ENCODE measurements at regions not wholly inside any gene's neighbourhood (a gene's known extent, or its start where the extent isn't known, plus 50 kb on each side); places are given as distances from the start of the nearest gene placed in this dataset.

DNA sequence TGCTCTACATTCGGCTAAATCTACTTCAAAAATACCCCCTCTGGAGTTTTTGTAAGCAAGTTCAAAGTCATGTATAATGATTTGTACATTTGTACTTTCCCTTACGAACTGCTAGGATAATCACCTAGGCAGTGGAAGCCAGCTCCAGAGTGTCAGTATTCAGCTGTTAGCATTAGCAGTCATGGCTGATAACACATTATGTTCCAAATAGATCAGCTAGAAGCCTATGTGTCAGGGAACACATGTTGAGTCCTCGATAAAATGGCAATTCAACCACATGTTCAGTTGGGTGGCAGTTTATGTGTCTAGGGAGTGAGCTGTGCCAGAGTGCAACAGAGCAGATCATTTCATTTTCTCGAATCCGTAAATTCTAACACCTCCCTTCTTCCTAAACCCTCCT is 65.8 kb upstream of the KRTAP11-1 start:
- peak in 3 of 6 donors; percentile 22 to 93 (median 35) for DNase-seq (ENCODE audit: low read depth in 4 of 6, low spot score in 6 of 6)
- no peaks in the 10 kb centered on the region for H3K27me3 ChIP-seq (ENCODE audit: control insufficient read depth, insufficient read depth, low read length)
- 100% methylated on average over 1 of the region's 5 CpGs for WGBS (ENCODE audit: insufficient coverage)
- no peaks in the 10 kb centered on the region for H3K36me3 ChIP-seq (ENCODE audit: control insufficient read depth, insufficient read depth, low read length)
- no peak overlapping the region for H3K4me3 ChIP-seq (ENCODE audit: low read depth, low read length)
- no peaks in the 10 kb centered on the region for H3K4me1 ChIP-seq (ENCODE audit: control insufficient read depth, insufficient read depth, low read length)
- H3K27ac ChIP-seq (ENCODE audit: low read depth, low read length) = no peak overlapping the region
- H3K9me3 ChIP-seq (ENCODE audit: control insufficient read depth, insufficient read depth, low read length) = no peaks in the 10 kb centered on the region

DNA sequence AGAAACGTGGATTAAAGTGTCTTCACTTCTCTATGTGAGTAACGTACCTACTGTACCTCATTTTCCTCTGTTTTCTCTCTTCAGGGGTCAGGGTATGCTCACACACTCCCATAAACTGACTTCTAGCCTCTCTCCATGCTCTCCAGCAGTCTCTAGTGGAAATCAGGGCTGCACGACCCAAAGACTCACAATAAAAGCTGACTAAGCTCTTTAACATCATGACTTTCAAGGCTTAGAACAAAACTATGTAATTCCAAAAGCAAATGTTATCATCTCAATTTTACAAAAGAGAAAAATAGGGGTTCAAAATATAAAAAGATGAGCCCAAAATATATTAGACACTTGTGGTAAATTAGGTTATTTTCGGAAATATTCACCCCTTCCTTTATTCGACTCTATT is 62.5 kb upstream of the KRTAP11-1 start:
- H3K9me3 ChIP-seq (ENCODE audit: control insufficient read depth, insufficient read depth, low read length) = no peaks in the 10 kb centered on the region
- 40% methylated on average over 1 of the region's 5 CpGs for WGBS (ENCODE audit: insufficient coverage)

DNA sequence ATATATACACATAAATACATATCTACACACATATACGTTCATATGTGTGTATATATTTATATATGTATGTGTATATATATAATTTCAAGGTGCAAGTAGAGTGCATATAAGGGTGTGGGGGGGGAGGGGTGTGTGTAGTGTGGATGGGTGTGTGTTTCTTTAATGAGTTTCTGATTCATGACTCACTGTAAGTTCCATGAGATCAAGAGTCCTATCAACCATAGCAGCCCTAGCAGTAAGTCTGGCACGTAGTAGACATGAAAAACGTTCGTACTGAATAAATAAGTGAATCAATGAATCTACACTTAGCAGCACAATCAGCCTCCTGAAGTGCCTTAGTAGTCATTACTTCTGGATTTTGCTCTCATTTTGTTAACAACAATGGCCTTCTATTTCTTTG is 61.9 kb upstream of the KRTAP11-1 start:
- WGBS (ENCODE audit: insufficient coverage) = 93% methylated on average over 3 of the region's 4 CpGs
- no peaks in the 10 kb centered on the region for H3K4me1 ChIP-seq (ENCODE audit: control insufficient read depth, insufficient read depth, low read length)
- H3K4me3 ChIP-seq (ENCODE audit: low read depth, low read length) = no peak overlapping the region
- no peaks in the 10 kb centered on the region for H3K9me3 ChIP-seq (ENCODE audit: control insufficient read depth, insufficient read depth, low read length)
- H3K27ac ChIP-seq (ENCODE audit: low read depth, low read length) = no peak overlapping the region
- H3K27me3 ChIP-seq (ENCODE audit: control insufficient read depth, insufficient read depth, low read length) = no peaks in the 10 kb centered on the region
- DNase-seq (ENCODE audit: low read depth in 4 of 6, low spot score in 6 of 6) = no peak
- no peaks in the 10 kb centered on the region for H3K36me3 ChIP-seq (ENCODE audit: control insufficient read depth, insufficient read depth, low read length)

More for the DNA sequence above, 62.5 kb upstream of the KRTAP11-1 start:
- Histone ChIP-seq H3K27ac (ENCODE audit: low read depth, low read length) (no peak overlapping the region), H3K4me3 (ENCODE audit: low read depth, low read length) (no peak overlapping the region), H3K4me1 (ENCODE audit: control insufficient read depth, insufficient read depth, low read length) (no peaks in the 10 kb centered on the region), H3K27me3 (ENCODE audit: control insufficient read depth, insufficient read depth, low read length) (no peaks in the 10 kb centered on the region), H3K36me3 (ENCODE audit: control insufficient read depth, insufficient read depth, low read length) (no peaks in the 10 kb centered on the region)
- DNase-seq (ENCODE audit: low read depth in 4 of 6, low spot score in 6 of 6) = no peak

DNA sequence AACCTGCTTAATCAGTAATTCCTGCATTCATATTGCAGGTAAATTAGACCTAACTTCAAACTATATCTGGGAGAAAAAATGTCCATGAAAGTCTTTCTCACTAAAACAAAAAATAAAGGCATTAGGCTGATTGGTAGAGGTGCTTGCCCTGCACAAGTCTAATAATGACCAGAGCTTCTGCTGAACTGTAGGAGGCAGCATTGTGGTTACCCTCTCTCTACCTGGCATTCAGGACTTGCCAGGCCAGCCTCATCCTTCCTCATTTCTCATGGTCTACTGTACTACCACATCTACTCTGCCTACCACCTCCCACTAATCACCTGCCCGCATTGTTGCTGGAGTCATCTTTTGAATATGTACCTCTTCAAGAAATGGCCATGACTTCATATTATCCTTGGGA is 60.8 kb upstream of the KRTAP11-1 start:
- no peaks in the 10 kb centered on the region for H3K27me3 ChIP-seq (ENCODE audit: control insufficient read depth, insufficient read depth, low read length)
- no peaks in the 10 kb centered on the region for H3K9me3 ChIP-seq (ENCODE audit: control insufficient read depth, insufficient read depth, low read length)
- 100% methylated on average over 1 of the region's 1 CpG for WGBS (ENCODE audit: insufficient coverage)
- DNase-seq (ENCODE audit: low read depth in 4 of 6, low spot score in 6 of 6) = no peak
- H3K36me3 ChIP-seq (ENCODE audit: control insufficient read depth, insufficient read depth, low read length) = no peaks in the 10 kb centered on the region
- H3K4me1 ChIP-seq (ENCODE audit: control insufficient read depth, insufficient read depth, low read length) = no peaks in the 10 kb centered on the region
- no peak overlapping the region for H3K27ac ChIP-seq (ENCODE audit: low read depth, low read length)
- H3K4me3 ChIP-seq (ENCODE audit: low read depth, low read length) = no peak overlapping the region

DNA sequence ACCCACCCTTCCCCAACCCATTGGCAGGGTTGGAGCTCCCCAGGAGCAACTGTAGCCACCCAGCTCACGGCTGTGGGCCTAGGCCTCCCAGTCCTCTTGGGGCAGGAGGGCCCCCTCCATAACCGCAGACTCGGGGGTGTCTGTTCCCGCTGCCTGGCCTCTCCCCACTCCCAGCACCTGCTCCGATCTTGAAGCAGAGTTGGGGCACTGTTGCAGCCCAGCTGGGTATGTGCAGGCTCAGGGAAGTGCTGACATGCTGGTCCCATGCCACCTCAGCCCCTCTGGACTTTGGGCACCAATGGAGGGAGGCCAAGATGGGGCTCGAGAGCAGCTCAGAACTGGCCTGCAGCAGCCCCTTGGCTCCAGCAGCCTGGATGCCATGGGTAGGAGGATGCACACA is 54.8 kb upstream of the KRTAP11-1 start:
- Histone ChIP-seq H3K4me1 (ENCODE audit: control insufficient read depth, insufficient read depth, low read length) (no peaks in the 10 kb centered on the region), H3K27me3 (ENCODE audit: control insufficient read depth, insufficient read depth, low read length) (no peaks in the 10 kb centered on the region), H3K36me3 (ENCODE audit: control insufficient read depth, insufficient read depth, low read length) (no peaks in the 10 kb centered on the region), H3K27ac (ENCODE audit: low read depth, low read length) (no peak overlapping the region), H3K9me3 (ENCODE audit: control insufficient read depth, insufficient read depth, low read length) (no peaks in the 10 kb centered on the region), H3K4me3 (ENCODE audit: low read depth, low read length) (no peak overlapping the region)
- no peak for DNase-seq (ENCODE audit: low read depth in 4 of 6, low spot score in 6 of 6)
- WGBS (ENCODE audit: insufficient coverage) = 78% methylated on average over 5 of the region's 6 CpGs

DNA sequence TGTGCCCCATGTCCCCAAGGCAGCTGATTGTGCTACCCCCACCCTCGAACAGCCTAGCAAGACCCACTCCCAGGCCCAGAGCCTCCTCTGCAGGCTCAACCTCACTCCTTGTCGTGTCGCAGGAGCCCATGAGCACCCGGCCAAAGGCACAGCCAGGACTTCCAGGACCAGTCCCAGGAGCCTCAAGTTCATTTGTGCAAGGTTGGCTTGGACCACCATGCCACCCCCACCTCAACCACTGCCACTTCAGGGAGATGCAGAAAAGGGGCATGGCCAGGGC is 54.4 kb upstream of the KRTAP11-1 start:
- Histone ChIP-seq H3K4me3 (ENCODE audit: low read depth, low read length) (no peak overlapping the region), H3K4me1 (ENCODE audit: control insufficient read depth, insufficient read depth, low read length) (no peaks in the 10 kb centered on the region), H3K9me3 (ENCODE audit: control insufficient read depth, insufficient read depth, low read length) (no peaks in the 10 kb centered on the region), H3K27ac (ENCODE audit: low read depth, low read length) (no peak overlapping the region), H3K27me3 (ENCODE audit: control insufficient read depth, insufficient read depth, low read length) (no peaks in the 10 kb centered on the region), H3K36me3 (ENCODE audit: control insufficient read depth, insufficient read depth, low read length) (no peaks in the 10 kb centered on the region)
- DNase-seq (ENCODE audit: low read depth in 4 of 6, low spot score in 6 of 6) = no peak
- 86% methylated on average over 4 of the region's 4 CpGs for WGBS (ENCODE audit: insufficient coverage)

DNA sequence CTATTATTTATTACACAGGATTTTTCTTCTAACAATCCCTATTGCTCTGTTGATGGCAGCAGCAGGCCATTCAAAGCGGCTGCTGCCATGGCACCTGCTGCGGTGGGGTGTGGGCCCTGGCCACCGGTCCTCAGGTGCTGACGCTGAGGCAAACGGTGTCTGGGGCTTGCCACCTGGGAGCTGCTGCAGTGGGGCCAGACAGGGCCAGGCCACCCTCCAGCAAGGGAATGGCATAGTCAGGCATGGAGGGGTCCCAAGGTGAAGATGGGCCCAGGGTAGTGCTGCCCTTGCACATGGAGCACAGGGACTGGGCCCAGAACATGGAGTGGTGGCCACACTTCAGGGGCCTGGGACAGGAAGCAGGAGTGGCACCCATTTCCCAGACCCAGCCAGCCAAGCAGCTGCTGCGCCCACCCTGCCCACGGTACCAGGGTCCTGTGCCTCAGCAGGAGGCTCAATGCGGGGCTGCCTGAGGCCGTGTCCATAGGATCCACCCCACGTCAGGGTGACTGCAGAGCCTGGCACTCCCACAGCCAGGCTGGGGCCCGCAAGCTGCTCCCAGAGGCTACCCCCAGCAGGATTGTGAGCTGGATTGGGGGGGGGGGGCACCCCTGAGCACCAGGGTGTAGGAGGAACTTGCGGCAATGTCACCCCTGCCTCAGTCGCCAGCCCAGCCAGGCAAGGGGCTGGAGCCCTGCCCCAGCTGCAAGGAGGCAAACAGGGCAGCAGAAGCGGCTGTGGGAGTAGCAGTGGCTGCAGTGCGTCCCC is 53.9 kb upstream of the KRTAP11-1 start:
- WGBS (ENCODE audit: insufficient coverage) = 96% methylated on average over 15 of the region's 15 CpGs
- no peaks in the 10 kb centered on the region for H3K4me1 ChIP-seq (ENCODE audit: control insufficient read depth, insufficient read depth, low read length)
- H3K27ac ChIP-seq (ENCODE audit: low read depth, low read length) = no peak overlapping the region
- H3K36me3 ChIP-seq (ENCODE audit: control insufficient read depth, insufficient read depth, low read length) = no peaks in the 10 kb centered on the region
- no peak overlapping the region for H3K4me3 ChIP-seq (ENCODE audit: low read depth, low read length)
- H3K9me3 ChIP-seq (ENCODE audit: control insufficient read depth, insufficient read depth, low read length) = no peaks in the 10 kb centered on the region
- no peak for DNase-seq (ENCODE audit: low read depth in 4 of 6, low spot score in 6 of 6)
- H3K27me3 ChIP-seq (ENCODE audit: control insufficient read depth, insufficient read depth, low read length) = no peaks in the 10 kb centered on the region

DNA sequence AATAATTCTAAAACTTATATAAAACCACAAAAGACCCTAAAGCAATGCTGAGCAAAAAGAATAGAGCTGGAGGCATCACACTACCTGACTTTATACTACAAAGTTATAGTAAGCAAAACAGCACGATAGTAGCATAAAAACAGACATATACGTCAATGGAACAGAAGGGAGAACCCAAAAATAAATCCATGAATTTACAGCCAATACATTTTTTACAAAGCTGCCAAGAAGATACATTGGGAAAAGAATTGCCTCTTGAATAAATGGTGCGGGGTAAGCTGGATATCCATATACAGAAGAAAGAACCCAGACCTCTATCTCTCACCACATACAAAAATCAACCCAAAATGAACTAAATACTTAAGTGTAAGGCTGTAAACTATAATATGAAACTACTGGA is 51.3 kb upstream of the KRTAP11-1 start:
- peak in 1 of 6 donors; percentile 68 for DNase-seq (ENCODE audit: low read depth in 4 of 6, low spot score in 6 of 6)
- no CpG with 5 or more reads among the region's 3 CpGs for WGBS (ENCODE audit: insufficient coverage)

More for the DNA sequence above, 51.3 kb upstream of the KRTAP11-1 start:
- H3K4me3 ChIP-seq (ENCODE audit: low read depth, low read length) = no peak overlapping the region
- no peak overlapping the region for H3K27ac ChIP-seq (ENCODE audit: low read depth, low read length)
- H3K27me3 ChIP-seq (ENCODE audit: control insufficient read depth, insufficient read depth, low read length) = no peaks in the 10 kb centered on the region
- no peaks in the 10 kb centered on the region for H3K36me3 ChIP-seq (ENCODE audit: control insufficient read depth, insufficient read depth, low read length)
- H3K9me3 ChIP-seq (ENCODE audit: control insufficient read depth, insufficient read depth, low read length) = no peaks in the 10 kb centered on the region
- no peaks in the 10 kb centered on the region for H3K4me1 ChIP-seq (ENCODE audit: control insufficient read depth, insufficient read depth, low read length)
